ENCODE measurements at regions not wholly inside any gene's neighbourhood (a gene's known extent, or its start where the extent isn't known, plus 50 kb on each side); places are given as distances from the start of the nearest gene placed in this dataset.

GRCh38 chr6:90877616-90878015, 290.7 kb upstream of the MAP3K7 start:
- TF ChIP-seq, protein P1, sequence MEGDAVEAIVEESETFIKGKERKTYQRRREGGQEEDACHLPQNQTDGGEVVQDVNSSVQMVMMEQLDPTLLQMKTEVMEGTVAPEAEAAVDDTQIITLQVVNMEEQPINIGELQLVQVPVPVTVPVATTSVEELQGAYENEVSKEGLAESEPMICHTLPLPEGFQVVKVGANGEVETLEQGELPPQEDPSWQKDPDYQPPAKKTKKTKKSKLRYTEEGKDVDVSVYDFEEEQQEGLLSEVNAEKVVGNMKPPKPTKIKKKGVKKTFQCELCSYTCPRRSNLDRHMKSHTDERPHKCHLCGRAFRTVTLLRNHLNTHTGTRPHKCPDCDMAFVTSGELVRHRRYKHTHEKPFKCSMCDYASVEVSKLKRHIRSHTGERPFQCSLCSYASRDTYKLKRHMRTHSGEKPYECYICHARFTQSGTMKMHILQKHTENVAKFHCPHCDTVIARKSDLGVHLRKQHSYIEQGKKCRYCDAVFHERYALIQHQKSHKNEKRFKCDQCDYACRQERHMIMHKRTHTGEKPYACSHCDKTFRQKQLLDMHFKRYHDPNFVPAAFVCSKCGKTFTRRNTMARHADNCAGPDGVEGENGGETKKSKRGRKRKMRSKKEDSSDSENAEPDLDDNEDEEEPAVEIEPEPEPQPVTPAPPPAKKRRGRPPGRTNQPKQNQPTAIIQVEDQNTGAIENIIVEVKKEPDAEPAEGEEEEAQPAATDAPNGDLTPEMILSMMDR (IDR thresholded peaks at IDR 0.05; ENCODE audit: low read depth, low read length, missing input control) = no peak
- TF ChIP-seq RXRA (IDR thresholded peaks at IDR 0.05) = no peak
- TF ChIP-seq ZBTB33 (IDR thresholded peaks at IDR 0.05) = no peak
- no peak for TF ChIP-seq RAD21 (IDR thresholded peaks at IDR 0.05)

Measured in liver (tissue), 3 donors.